ENCODE measurements at regions not wholly inside any gene's neighbourhood (a gene's known extent, or its start where the extent isn't known, plus 50 kb on each side); places are given as distances from the start of the nearest gene placed in this dataset.

DNA sequence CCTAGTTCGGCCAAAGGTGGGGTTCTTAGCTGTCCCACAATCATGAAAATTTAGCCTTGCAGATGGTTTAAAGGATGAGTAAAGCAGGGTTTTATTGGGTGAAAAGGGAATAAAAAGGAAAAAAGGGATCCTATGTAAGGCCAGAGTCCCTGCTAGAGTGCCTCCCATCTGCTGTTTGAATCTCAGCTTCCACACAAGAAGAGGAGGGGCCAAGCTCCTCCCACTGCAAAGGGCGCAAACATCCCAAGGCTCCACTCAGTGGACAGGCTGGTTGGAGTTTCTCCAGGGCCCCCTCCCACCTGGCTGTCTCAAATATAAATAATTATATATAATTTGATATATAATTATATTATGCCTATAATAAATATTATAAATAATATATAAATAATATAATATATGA, 1272.1 kb upstream of the PCDH20 start:
- Histone ChIP-seq H3K9me2 (replicated peaks; ENCODE audit: insufficient read depth, low read length) (no peaks in the 10 kb centered on the region), H3K4me3 (ENCODE audit: low read length) (no peak overlapping the region), H4K20me1 (ENCODE audit: insufficient read depth, low read length) (no peaks in the 10 kb centered on the region), H2AFZ (ENCODE audit: low read length) (no peak overlapping the region), H3F3A (ENCODE audit: insufficient read depth, low read length) (no peaks in the 10 kb centered on the region), H3K79me2 (ENCODE audit: low read length) (no peaks in the 10 kb centered on the region), H3K36me3 (replicated peaks; ENCODE audit: insufficient read depth, low read length) (no peaks in the 10 kb centered on the region), H3K9ac (ENCODE audit: low read length) (no peak overlapping the region), H3K9me3 (replicated peaks; ENCODE audit: insufficient read depth, low read length) (no peaks in the 10 kb centered on the region), H3K27ac (ENCODE audit: low read length) (no peak overlapping the region), H3K4me1 (ENCODE audit: low read length) (no peaks in the 10 kb centered on the region), H3K27me3 (replicated peaks; ENCODE audit: insufficient read depth, low read length) (no peaks in the 10 kb centered on the region), H3K4me2 (ENCODE audit: low read depth, low read length) (no peak overlapping the region)
- TF ChIP-seq EZH2phosphoT487 (IDR thresholded peaks at IDR 0.05; ENCODE audit: low read length) (no peak), EZH2 (optimal IDR thresholded peaks at IDR 0.05; ENCODE audit: low read depth, low read length) (no peak)
- TF ChIP-seq, protein P1, sequence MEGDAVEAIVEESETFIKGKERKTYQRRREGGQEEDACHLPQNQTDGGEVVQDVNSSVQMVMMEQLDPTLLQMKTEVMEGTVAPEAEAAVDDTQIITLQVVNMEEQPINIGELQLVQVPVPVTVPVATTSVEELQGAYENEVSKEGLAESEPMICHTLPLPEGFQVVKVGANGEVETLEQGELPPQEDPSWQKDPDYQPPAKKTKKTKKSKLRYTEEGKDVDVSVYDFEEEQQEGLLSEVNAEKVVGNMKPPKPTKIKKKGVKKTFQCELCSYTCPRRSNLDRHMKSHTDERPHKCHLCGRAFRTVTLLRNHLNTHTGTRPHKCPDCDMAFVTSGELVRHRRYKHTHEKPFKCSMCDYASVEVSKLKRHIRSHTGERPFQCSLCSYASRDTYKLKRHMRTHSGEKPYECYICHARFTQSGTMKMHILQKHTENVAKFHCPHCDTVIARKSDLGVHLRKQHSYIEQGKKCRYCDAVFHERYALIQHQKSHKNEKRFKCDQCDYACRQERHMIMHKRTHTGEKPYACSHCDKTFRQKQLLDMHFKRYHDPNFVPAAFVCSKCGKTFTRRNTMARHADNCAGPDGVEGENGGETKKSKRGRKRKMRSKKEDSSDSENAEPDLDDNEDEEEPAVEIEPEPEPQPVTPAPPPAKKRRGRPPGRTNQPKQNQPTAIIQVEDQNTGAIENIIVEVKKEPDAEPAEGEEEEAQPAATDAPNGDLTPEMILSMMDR (IDR thresholded peaks at IDR 0.05; ENCODE audit: low read length): no peak
- DNase-seq: no peak

DNA sequence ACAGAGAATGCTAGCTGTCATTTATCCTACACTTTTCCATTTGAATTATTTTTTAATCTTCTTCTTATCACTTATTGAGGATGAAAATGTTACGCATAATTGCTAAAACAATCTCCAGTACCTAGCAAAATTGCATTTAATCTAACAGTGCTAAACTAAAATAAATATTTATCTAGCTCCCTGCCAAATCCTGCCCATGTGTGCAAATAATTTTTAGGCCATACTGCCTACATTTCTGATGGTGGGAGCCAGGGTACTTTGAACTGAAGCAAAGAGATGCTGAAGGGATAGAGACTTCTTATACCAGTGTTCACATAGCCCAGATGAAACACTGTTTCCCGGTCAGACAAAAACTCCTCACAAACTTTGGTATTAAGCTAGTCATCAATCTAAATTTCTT, 1268.7 kb upstream of the PCDH20 start:
- Histone ChIP-seq H3K9ac (ENCODE audit: low read length) (no peak overlapping the region), H3K79me2 (ENCODE audit: low read length) (no peaks in the 10 kb centered on the region), H3K4me1 (ENCODE audit: low read length) (no peaks in the 10 kb centered on the region), H3K4me2 (ENCODE audit: low read depth, low read length) (no peak overlapping the region), H2AFZ (ENCODE audit: low read length) (no peak overlapping the region), H3K9me2 (replicated peaks; ENCODE audit: insufficient read depth, low read length) (no peaks in the 10 kb centered on the region), H3K36me3 (replicated peaks; ENCODE audit: insufficient read depth, low read length) (no peaks in the 10 kb centered on the region), H3K27ac (ENCODE audit: low read length) (no peak overlapping the region), H3K4me3 (ENCODE audit: low read length) (no peak overlapping the region), H3K9me3 (replicated peaks; ENCODE audit: insufficient read depth, low read length) (no peaks in the 10 kb centered on the region), H3K27me3 (replicated peaks; ENCODE audit: insufficient read depth, low read length) (no peaks in the 10 kb centered on the region), H4K20me1 (ENCODE audit: insufficient read depth, low read length) (no peaks in the 10 kb centered on the region), H3F3A (ENCODE audit: insufficient read depth, low read length) (no peaks in the 10 kb centered on the region)
- no peak for DNase-seq
- TF ChIP-seq EZH2 (optimal IDR thresholded peaks at IDR 0.05; ENCODE audit: low read depth, low read length) (no peak), EZH2phosphoT487 (IDR thresholded peaks at IDR 0.05; ENCODE audit: low read length) (no peak)
- TF ChIP-seq, protein P1 (IDR thresholded peaks at IDR 0.05; ENCODE audit: low read length): no peak

DNA sequence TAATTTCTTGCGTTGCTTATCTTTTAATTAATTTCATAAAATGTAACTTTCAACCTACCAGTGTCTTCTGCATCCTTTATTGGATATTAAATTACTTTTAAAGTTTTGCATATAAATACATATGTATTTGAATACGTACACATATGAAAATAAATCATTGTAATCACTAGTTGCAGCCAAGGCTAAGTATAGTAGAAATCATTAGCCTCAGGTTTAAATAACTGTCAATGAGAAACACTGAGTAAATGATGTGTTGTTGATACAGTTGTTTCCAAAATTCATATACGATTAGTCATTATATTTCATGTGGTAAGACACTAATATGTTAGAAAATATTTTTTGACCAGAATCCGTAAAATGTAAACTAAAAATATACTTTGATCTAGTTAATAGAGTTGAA, 1267.1 kb upstream of the PCDH20 start:
- no peak overlapping the region for H2AFZ ChIP-seq (ENCODE audit: low read length)
- H3K9me3 ChIP-seq (replicated peaks; ENCODE audit: insufficient read depth, low read length): no peaks in the 10 kb centered on the region
- H3F3A ChIP-seq (ENCODE audit: insufficient read depth, low read length): no peaks in the 10 kb centered on the region
- H3K79me2 ChIP-seq (ENCODE audit: low read length): no peaks in the 10 kb centered on the region
- H3K27me3 ChIP-seq (replicated peaks; ENCODE audit: insufficient read depth, low read length): no peaks in the 10 kb centered on the region
- H3K9me2 ChIP-seq (replicated peaks; ENCODE audit: insufficient read depth, low read length): no peaks in the 10 kb centered on the region
- no peak overlapping the region for H3K9ac ChIP-seq (ENCODE audit: low read length)
- no peaks in the 10 kb centered on the region for H3K4me1 ChIP-seq (ENCODE audit: low read length)
- no peak overlapping the region for H3K4me3 ChIP-seq (ENCODE audit: low read length)
- H3K27ac ChIP-seq (ENCODE audit: low read length): no peak overlapping the region
- TF ChIP-seq EZH2 (optimal IDR thresholded peaks at IDR 0.05; ENCODE audit: low read depth, low read length): no peak
- TF ChIP-seq, protein P1 (IDR thresholded peaks at IDR 0.05; ENCODE audit: low read length): no peak
- no peak for TF ChIP-seq EZH2phosphoT487 (IDR thresholded peaks at IDR 0.05; ENCODE audit: low read length)
- H3K4me2 ChIP-seq (ENCODE audit: low read depth, low read length): no peak overlapping the region
- DNase-seq: no peak
- no peaks in the 10 kb centered on the region for H4K20me1 ChIP-seq (ENCODE audit: insufficient read depth, low read length)
- no peaks in the 10 kb centered on the region for H3K36me3 ChIP-seq (replicated peaks; ENCODE audit: insufficient read depth, low read length)

All from MM.1S (cell line).